ENCODE measurements at regions not wholly inside any gene's neighbourhood (a gene's known extent, or its start where the extent isn't known, plus 50 kb on each side); places are given as distances from the start of the nearest gene placed in this dataset.

GRCh38 chr7:26005683-26006410, 146.2 kb upstream of the NFE2L3 start:
- TF ChIP-seq, protein P1, sequence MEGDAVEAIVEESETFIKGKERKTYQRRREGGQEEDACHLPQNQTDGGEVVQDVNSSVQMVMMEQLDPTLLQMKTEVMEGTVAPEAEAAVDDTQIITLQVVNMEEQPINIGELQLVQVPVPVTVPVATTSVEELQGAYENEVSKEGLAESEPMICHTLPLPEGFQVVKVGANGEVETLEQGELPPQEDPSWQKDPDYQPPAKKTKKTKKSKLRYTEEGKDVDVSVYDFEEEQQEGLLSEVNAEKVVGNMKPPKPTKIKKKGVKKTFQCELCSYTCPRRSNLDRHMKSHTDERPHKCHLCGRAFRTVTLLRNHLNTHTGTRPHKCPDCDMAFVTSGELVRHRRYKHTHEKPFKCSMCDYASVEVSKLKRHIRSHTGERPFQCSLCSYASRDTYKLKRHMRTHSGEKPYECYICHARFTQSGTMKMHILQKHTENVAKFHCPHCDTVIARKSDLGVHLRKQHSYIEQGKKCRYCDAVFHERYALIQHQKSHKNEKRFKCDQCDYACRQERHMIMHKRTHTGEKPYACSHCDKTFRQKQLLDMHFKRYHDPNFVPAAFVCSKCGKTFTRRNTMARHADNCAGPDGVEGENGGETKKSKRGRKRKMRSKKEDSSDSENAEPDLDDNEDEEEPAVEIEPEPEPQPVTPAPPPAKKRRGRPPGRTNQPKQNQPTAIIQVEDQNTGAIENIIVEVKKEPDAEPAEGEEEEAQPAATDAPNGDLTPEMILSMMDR (IDR thresholded peaks at IDR 0.05; ENCODE audit: insufficient read depth, low read depth, low read length) = no peak
- no peak for TF ChIP-seq EZH2 (IDR thresholded peaks at IDR 0.05; ENCODE audit: insufficient read depth, low read length)

All from astrocyte (in vitro differentiated cells and primary cell).